K562 (cell line): ENCODE measurements at regions not wholly inside any gene's neighbourhood (a gene's known extent, or its start where the extent isn't known, plus 50 kb on each side); places are given as distances from the start of the nearest gene placed in this dataset.

Experiments
- BCOR ChIP-seq: fragments of 450-650 bp; IDR thresholded peaks from 2 replicates; pipeline ENCODE4 v1.6.1; 2016
- BRD9 ChIP-seq: fragments of 450-650 bp; IDR thresholded peaks from 2 replicates; pipeline ENCODE4 v1.6.1; 2018; ENCODE audit warnings: low read depth; ENCODE audit not compliant: partially characterized antibody
- E2F4 ChIP-seq: sonication (generic); formaldehyde crosslinking; IDR thresholded peaks from 2 replicates; pipeline ENCODE4 v1.8.0; 2022; ENCODE audit warnings: mild to moderate bottlenecking, low read depth, missing genetic modification reagents
- ELF2 ChIP-seq: fragments of 250-450 bp; sonication (Bioruptor Pico); IDR thresholded peaks from 2 replicates; pipeline ENCODE4 v1.5.0; 2021; ENCODE audit warnings: mild to moderate bottlenecking
- IFI16 ChIP-seq: fragments of 250-450 bp; sonication (Bioruptor Pico); IDR thresholded peaks from 2 replicates; pipeline ENCODE4 v2.1.2; 2022; ENCODE audit warnings: mild to moderate bottlenecking, inconsistent platforms
- KLF13 ChIP-seq: fragments of 450-650 bp; IDR thresholded peaks from 2 replicates; pipeline ENCODE4 v1.6.1; 2016; ENCODE audit warnings: missing genetic modification characterization, low read depth, mild to moderate bottlenecking, missing compliant biosample characterization, moderate library complexity, borderline replicate concordance
- MBD1 ChIP-seq: fragments of 250-450 bp; sonication (Bioruptor Pico); IDR thresholded peaks from 2 replicates; pipeline ENCODE4 v1.8.0; 2022; ENCODE audit warnings: inconsistent platforms
- MCM5 ChIP-seq: fragments of 450-650 bp; IDR thresholded peaks from 2 replicates; pipeline ENCODE4 v1.6.1; 2016; ENCODE audit warnings: low read depth
- POLR2G ChIP-seq: fragments of 200-400 bp; formaldehyde crosslinking; IDR thresholded peaks from 2 replicates; pipeline ENCODE4 v1.6.1; 2017; ENCODE audit warnings: low read depth, mild to moderate bottlenecking, antibody characterized with exemption, low read length, moderate library complexity
- RBM25 ChIP-seq: fragments of 200-400 bp; formaldehyde crosslinking; IDR thresholded peaks from 2 replicates; pipeline ENCODE4 v1.6.1; 2018; ENCODE audit warnings: low read length, low read depth, moderate library complexity; ENCODE audit not compliant: severe bottlenecking
- RERE ChIP-seq: sonication (generic); formaldehyde crosslinking; IDR thresholded peaks from 2 replicates; pipeline ENCODE4 v1.8.0; 2023; ENCODE audit warnings: missing genetic modification reagents, mild to moderate bottlenecking, borderline replicate concordance
- RFX1 ChIP-seq: fragments of 450-650 bp; IDR thresholded peaks from 2 replicates; pipeline ENCODE4 v1.6.1; 2016; ENCODE audit warnings: mild to moderate bottlenecking, moderate library complexity
- TEAD4 ChIP-seq, 2 experiments: sonication (generic) in 1 of 2; formaldehyde crosslinking in 1 of 2; IDR thresholded peaks; 2 replicates each; pipeline versions ENCODE4 v1.6.1 to v1.8.0; 2012 to 2022; ENCODE audit warnings: borderline replicate concordance in 1 of 2, inconsistent platforms in 1 of 2, low read length in 1 of 2, mild to moderate bottlenecking in 1 of 2, missing genetic modification reagents in 1 of 2
- TRIM25 ChIP-seq: fragments of 450-650 bp; IDR thresholded peaks from 2 replicates; pipeline ENCODE4 v1.7.0; 2016; ENCODE audit warnings: borderline replicate concordance
- XRCC5 ChIP-seq: fragments of 200-400 bp; formaldehyde crosslinking; IDR thresholded peaks from 2 replicates; pipeline ENCODE4 v1.6.1; 2017; ENCODE audit warnings: low read depth, mild to moderate bottlenecking, low read length
- ZNF583 ChIP-seq: fragments of 250-450 bp; sonication (Bioruptor Pico); IDR thresholded peaks from 2 replicates; pipeline ENCODE4 v1.4.0; 2020
- ZNF717 ChIP-seq: fragments of 250-450 bp; sonication (Bioruptor Pico); IDR thresholded peaks from 2 replicates; pipeline ENCODE4 v1.5.0; 2021
- ZNF830 ChIP-seq: fragments of 250-450 bp; sonication (Bioruptor Pico); IDR thresholded peaks from 2 replicates; pipeline ENCODE4 v1.5.0; 2021; ENCODE audit warnings: mild to moderate bottlenecking
- ZZZ3 ChIP-seq: fragments of 450-650 bp; IDR thresholded peaks from 2 replicates; pipeline ENCODE4 v1.6.1; 2016; ENCODE audit warnings: antibody characterized with exemption, mild to moderate bottlenecking, moderate library complexity

- TF ChIP-seq E2F4: no peak
- TF ChIP-seq ZZZ3: no peak
- no peak for TF ChIP-seq POLR2G
- TF ChIP-seq BCOR: peak; percentile 95
- no peak for TF ChIP-seq RFX1
- TF ChIP-seq XRCC5: no peak
- peak; percentile 89 for TF ChIP-seq RBM25
- TF ChIP-seq TRIM25: no peak
- no peak for TF ChIP-seq ZNF583 (CRISPR knock-in tag)
- TF ChIP-seq IFI16: no peak
- TF ChIP-seq MCM5: no peak
- no peak for TF ChIP-seq MBD1 (CRISPR knock-in tag)
- TF ChIP-seq TEAD4 (IDR thresholded peaks at IDR 0.05; ENCODE audit: low read length): no peak
- TF ChIP-seq TEAD4 (CRISPR knock-in tag; IDR thresholded peaks at IDR 0.05; ENCODE audit: borderline replicate concordance): 0 out of 2 replicates have a peak, but pooled peaks have one; percentile 34
- 0 out of 2 replicates have a peak, but pooled peaks have one; percentile 42 for TF ChIP-seq RERE (CRISPR knock-in tag)
- no peak for TF ChIP-seq KLF13 (tag)
- no peak for TF ChIP-seq ELF2
- TF ChIP-seq BRD9: no peak
- no peak for TF ChIP-seq ZNF717 (CRISPR knock-in tag)
- no peak for TF ChIP-seq ZNF830
Measured at GRCh38 chr16:85398050-85398451, 215.1 kb upstream of the GSE1 start (continued).
